IPS-18c (cell line): ENCODE measurements at regions not wholly inside any gene's neighbourhood (a gene's known extent, or its start where the extent isn't known, plus 50 kb on each side); places are given as distances from the start of the nearest gene placed in this dataset.

Source experiments
- H3K4me3 ChIP-seq: 2 replicates; pipeline ENCODE4 v1.7.0; 2013; ENCODE audit warnings: low read depth, mild to moderate bottlenecking, low read length, moderate library complexity; ENCODE audit not compliant: insufficient read depth
- H3K9me3 ChIP-seq: one replicate; pipeline ENCODE4 v1.6.1; 2013; ENCODE audit warnings: mild to moderate bottlenecking, low read length, moderate library complexity; ENCODE audit not compliant: control insufficient read depth, insufficient read depth

- H3K9me3 ChIP-seq = peaks cover 2% of the 10 kb centered on the region
- no peak overlapping the region for H3K4me3 ChIP-seq
Observed at GRCh38 chr14:101462726-101463565, 98.3 kb upstream of the DIO3 start.

GRCh38 chr14:101463566-101464171 lies 97.6 kb upstream of the DIO3 start:
- Histone ChIP-seq H3K4me3 (no peak overlapping the region), H3K9me3 (peaks cover 2% of the 10 kb centered on the region)

- Histone ChIP-seq H3K9me3 (peaks cover 2% of the 10 kb centered on the region), H3K4me3 (no peak overlapping the region)
Observed at GRCh38 chr14:101464310-101464983, 96.8 kb upstream of the DIO3 start.

GRCh38 chr14:101464984-101465794 lies 96.1 kb upstream of the DIO3 start:
- Histone ChIP-seq H3K9me3 (peaks cover 2% of the 10 kb centered on the region), H3K4me3 (no peak overlapping the region)

GRCh38 chr14:101465795-101466448 lies 95.4 kb upstream of the DIO3 start:
- peaks cover 2% of the 10 kb centered on the region for H3K9me3 ChIP-seq
- H3K4me3 ChIP-seq = no peak overlapping the region

- peaks cover 2% of the 10 kb centered on the region for H3K9me3 ChIP-seq
- no peak overlapping the region for H3K4me3 ChIP-seq
Observed at GRCh38 chr14:101466456-101467180, 94.7 kb upstream of the DIO3 start.

GRCh38 chr14:101467181-101467926 lies 93.9 kb upstream of the DIO3 start:
- Histone ChIP-seq H3K4me3 (no peak overlapping the region), H3K9me3 (peaks cover 2% of the 10 kb centered on the region)

GRCh38 chr14:101469382-101470247 lies 91.7 kb upstream of the DIO3 start:
- H3K4me3 ChIP-seq = no peak overlapping the region
- no peaks in the 10 kb centered on the region for H3K9me3 ChIP-seq

- no peaks in the 10 kb centered on the region for H3K9me3 ChIP-seq
- H3K4me3 ChIP-seq = no peak overlapping the region
Observed at GRCh38 chr14:101470266-101470665, 91.0 kb upstream of the DIO3 start.

- no peak overlapping the region for H3K4me3 ChIP-seq
Observed at GRCh38 chr14:101471723-101472517, 89.4 kb upstream of the DIO3 start.

GRCh38 chr14:101472518-101472849 lies 88.8 kb upstream of the DIO3 start:
- H3K9me3 ChIP-seq = no peaks in the 10 kb centered on the region
- no peak overlapping the region for H3K4me3 ChIP-seq

More at GRCh38 chr14:101471723-101472517, 89.4 kb upstream of the DIO3 start:
- H3K9me3 ChIP-seq = no peaks in the 10 kb centered on the region

- H3K9me3 ChIP-seq = no peaks in the 10 kb centered on the region
- no peak overlapping the region for H3K4me3 ChIP-seq
Observed at GRCh38 chr14:101473045-101473729, 88.1 kb upstream of the DIO3 start.

GRCh38 chr14:101473795-101474562 lies 87.3 kb upstream of the DIO3 start:
- Histone ChIP-seq H3K9me3 (no peaks in the 10 kb centered on the region), H3K4me3 (no peak overlapping the region)
